ENCODE measurements at regions not wholly inside any gene's neighbourhood (a gene's known extent, or its start where the extent isn't known, plus 50 kb on each side); places are given as distances from the start of the nearest gene placed in this dataset.

GRCh38 chr5:2817031-2817603, 65.6 kb upstream of the IRX2 start:
- H3K27ac ChIP-seq (ENCODE audit: low read depth, low read length) = no peak overlapping the region
- BruUV-seq (replicated peaks) = no TSS peak
- ChIA-PET POLR2A (no interaction called here), RAD21 (ENCODE audit: low non-redundant PET in 1 of 2, low total read pairs in 2 of 2, uncharacterized antibody in 2 of 2, unreplicated experiment in 2 of 2) (no interaction called here), CTCF (no interaction called here)
- intact Hi-C loops (cut with micrococcal nuclease) = no loop called here
- TF ChIP-seq SIN3A (IDR thresholded peaks at IDR 0.05; ENCODE audit: low read depth) (no peak), JUND (IDR thresholded peaks at IDR 0.05) (no peak), SP1 (IDR thresholded peaks at IDR 0.05; ENCODE audit: low read depth) (no peak), CBX3 (IDR thresholded peaks at IDR 0.05; ENCODE audit: low read depth) (no peak), ZFX (IDR thresholded peaks at IDR 0.05) (no peak), CTCF (IDR thresholded peaks at IDR 0.05 in 2 of 3, conservative IDR thresholded peaks at IDR 0.05 in 1 of 3; ENCODE audit: borderline replicate concordance in 1 of 3, insufficient read depth in 1 of 3, low read depth in 2 of 3, low read length in 2 of 3) (no peak), ELF1 (IDR thresholded peaks at IDR 0.05; ENCODE audit: borderline replicate concordance, low read depth) (no peak), EZH2phosphoT487 (IDR thresholded peaks at IDR 0.05; ENCODE audit: borderline replicate concordance) (no peak), TCF7L2 (IDR thresholded peaks at IDR 0.05; ENCODE audit: borderline replicate concordance, extremely low read depth, insufficient read depth, insufficient read length) (no peak)
- TF ChIP-seq, protein P1, sequence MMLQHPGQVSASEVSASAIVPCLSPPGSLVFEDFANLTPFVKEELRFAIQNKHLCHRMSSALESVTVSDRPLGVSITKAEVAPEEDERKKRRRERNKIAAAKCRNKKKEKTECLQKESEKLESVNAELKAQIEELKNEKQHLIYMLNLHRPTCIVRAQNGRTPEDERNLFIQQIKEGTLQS (IDR thresholded peaks at IDR 0.05) = no peak
- no peaks in the 10 kb centered on the region for H3K79me2 ChIP-seq (ENCODE audit: insufficient read depth, low read length)
- DNase-seq (ENCODE audit: low read depth, low spot score) = no peak
- ATAC-seq = no peak
- H4K20me1 ChIP-seq (ENCODE audit: insufficient read depth) = no peaks in the 10 kb centered on the region
- no peak overlapping the region for H3K4me3 ChIP-seq (replicated peaks in 1 of 2; ENCODE audit: low read depth in 1 of 2, low read length in 2 of 2)
- H2AFZ ChIP-seq (ENCODE audit: low read depth, low read length, poor library complexity, severe bottlenecking) = no peak overlapping the region
- no peak overlapping the region for H3K4me2 ChIP-seq (ENCODE audit: low read length)
- H3K9me2 ChIP-seq (ENCODE audit: insufficient read depth) = no peaks in the 10 kb centered on the region
- H3K9ac ChIP-seq (ENCODE audit: low read length) = no peak overlapping the region
- no peaks in the 10 kb centered on the region for H3K4me1 ChIP-seq (ENCODE audit: control insufficient read depth in 1 of 2, insufficient read depth in 2 of 2, low read length in 2 of 2)
- no peaks in the 10 kb centered on the region for H3K27me3 ChIP-seq (ENCODE audit: insufficient read depth, low read length)
- H3K36me3 ChIP-seq (ENCODE audit: control insufficient read depth in 1 of 2, insufficient read depth in 2 of 2, low read length in 2 of 2) = no peaks in the 10 kb centered on the region
- H3K9me3 ChIP-seq (ENCODE audit: control insufficient read depth in 1 of 2, insufficient read depth in 1 of 2, low read depth in 1 of 2, low read length in 2 of 2) = peaks cover 8 to 29% of the 10 kb centered on the region in 2 experiments; a peak in 2 of 4 replicates
